Peyer's patch (tissue), 4 donors: ENCODE measurements at regions not wholly inside any gene's neighbourhood (a gene's known extent, or its start where the extent isn't known, plus 50 kb on each side); places are given as distances from the start of the nearest gene placed in this dataset.

Experiments
- DNase-seq, 3 donors: peaks; one replicate each; pipeline ENCODE4 v3.0.0-alpha.2; 2017 to 2019
- H3K27ac ChIP-seq, 4 donors: fragments of 200-600 bp; sonication (generic); one replicate each; pipeline ENCODE4 v1.5.1; 2016 to 2019
- H3K27me3 ChIP-seq, 2 donors: fragments of 200-600 bp; sonication (generic); one replicate each; pipeline ENCODE4 v1.5.1; 2019
- H3K36me3 ChIP-seq, 3 donors: fragments of 200-600 bp; sonication (generic); one replicate each; pipeline ENCODE4 v1.5.1; 2016 to 2019
- H3K4me1 ChIP-seq, 4 donors: fragments of 200-600 bp; sonication (generic); one replicate each; pipeline ENCODE4 v1.5.1; 2016 to 2019
- H3K4me3 ChIP-seq, 4 donors: fragments of 200-600 bp; sonication (generic); 1 replicate in 3 of 4; 2 replicates in 1 of 4; pipeline ENCODE4 v1.5.1; 2016 to 2019; ENCODE audit warnings: mild to moderate bottlenecking in 1 of 4
- H3K9me3 ChIP-seq, 4 donors: fragments of 200-600 bp; sonication (generic); one replicate each; pipeline ENCODE4 v1.5.1; 2016 to 2019; ENCODE audit warnings: mild to moderate bottlenecking in 1 of 4
- CTCF ChIP-seq, 6 experiments: fragments of 450-650 bp in 4 of 6; fragments of 200-600 bp in 2 of 6; sonication (generic) in 1 of 6; IDR thresholded peaks; one replicate each; pipeline ENCODE4 v1.5.1; 2017 to 2019; ENCODE audit warnings: antibody characterized with exemption in 6 of 6, mild to moderate bottlenecking in 3 of 6, moderate library complexity in 1 of 6
- POLR2A ChIP-seq, 2 donors: fragments of 450-650 bp; IDR thresholded peaks; one replicate each; pipeline ENCODE4 v1.5.1; 2017; ENCODE audit warnings: antibody characterized with exemption in 2 of 2, mild to moderate bottlenecking in 2 of 2, moderate library complexity in 2 of 2

- H3K36me3 ChIP-seq = no peaks in the 10 kb centered on the region
- H3K27ac ChIP-seq = no peak overlapping the region
- no peak for DNase-seq
- H3K27me3 ChIP-seq = no peaks in the 10 kb centered on the region
- H3K4me3 ChIP-seq = no peak overlapping the region
- TF ChIP-seq POLR2A (IDR thresholded peaks at IDR 0.05) (no peak), CTCF (IDR thresholded peaks at IDR 0.05) (no peak)
- H3K4me1 ChIP-seq = no peaks in the 10 kb centered on the region
- H3K9me3 ChIP-seq = no peaks in the 10 kb centered on the region
These were observed 98.2 kb upstream of the HHIP start for GRCh38 chr4:144547678-144548298.

DNA sequence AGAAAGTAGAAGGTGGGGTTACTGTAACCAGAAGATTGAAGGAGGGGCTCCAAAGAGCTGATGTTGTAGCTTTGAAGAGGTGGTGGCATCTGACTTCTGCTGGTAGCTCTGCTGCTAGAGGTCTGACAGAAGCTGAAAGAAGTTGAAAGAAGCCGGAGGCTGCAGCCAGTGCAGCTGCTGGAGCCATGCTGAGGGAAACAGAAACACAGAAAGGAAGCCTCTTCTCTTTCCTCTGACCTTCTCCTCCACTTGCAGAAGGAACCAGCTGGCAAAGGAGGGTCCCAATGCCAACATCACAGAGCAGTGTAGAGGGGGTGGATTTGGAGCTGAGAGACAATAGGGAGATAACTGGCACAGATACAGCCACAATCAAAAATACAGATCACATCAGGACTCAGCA lies 89.3 kb upstream of the HHIP start:
- Histone ChIP-seq H3K27ac (no peak overlapping the region), H3K4me3 (no peak overlapping the region), H3K36me3 (no peaks in the 10 kb centered on the region), H3K4me1 (no peaks in the 10 kb centered on the region), H3K9me3 (no peaks in the 10 kb centered on the region), H3K27me3 (no peaks in the 10 kb centered on the region)
- no peak for DNase-seq
- no peak for TF ChIP-seq POLR2A (IDR thresholded peaks at IDR 0.05)
- TF ChIP-seq CTCF (IDR thresholded peaks at IDR 0.05) = no peak

DNA sequence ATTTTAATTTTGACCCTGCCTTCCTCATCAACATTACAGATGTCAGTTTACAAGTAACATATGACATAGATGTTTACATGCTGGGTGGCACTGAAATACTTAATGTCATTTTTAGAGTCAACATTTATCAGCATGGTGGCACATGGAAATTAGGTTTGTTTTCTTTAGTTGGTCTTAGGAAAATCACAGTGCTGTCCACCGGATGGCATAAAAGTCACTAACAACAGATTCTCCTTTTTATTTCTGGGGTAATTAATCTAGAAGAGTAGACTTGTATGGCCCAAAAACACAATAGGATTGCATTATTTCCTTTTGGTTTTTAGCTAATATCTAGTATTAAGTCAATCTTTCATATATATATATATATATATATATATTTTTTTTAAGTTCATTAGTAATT lies 88.6 kb upstream of the HHIP start:
- Histone ChIP-seq H3K36me3 (no peaks in the 10 kb centered on the region), H3K4me3 (no peak overlapping the region), H3K27me3 (no peaks in the 10 kb centered on the region), H3K9me3 (no peaks in the 10 kb centered on the region), H3K27ac (no peak overlapping the region), H3K4me1 (no peaks in the 10 kb centered on the region)
- no peak for TF ChIP-seq CTCF (IDR thresholded peaks at IDR 0.05)
- no peak for TF ChIP-seq POLR2A (IDR thresholded peaks at IDR 0.05)
- DNase-seq = no peak

DNA sequence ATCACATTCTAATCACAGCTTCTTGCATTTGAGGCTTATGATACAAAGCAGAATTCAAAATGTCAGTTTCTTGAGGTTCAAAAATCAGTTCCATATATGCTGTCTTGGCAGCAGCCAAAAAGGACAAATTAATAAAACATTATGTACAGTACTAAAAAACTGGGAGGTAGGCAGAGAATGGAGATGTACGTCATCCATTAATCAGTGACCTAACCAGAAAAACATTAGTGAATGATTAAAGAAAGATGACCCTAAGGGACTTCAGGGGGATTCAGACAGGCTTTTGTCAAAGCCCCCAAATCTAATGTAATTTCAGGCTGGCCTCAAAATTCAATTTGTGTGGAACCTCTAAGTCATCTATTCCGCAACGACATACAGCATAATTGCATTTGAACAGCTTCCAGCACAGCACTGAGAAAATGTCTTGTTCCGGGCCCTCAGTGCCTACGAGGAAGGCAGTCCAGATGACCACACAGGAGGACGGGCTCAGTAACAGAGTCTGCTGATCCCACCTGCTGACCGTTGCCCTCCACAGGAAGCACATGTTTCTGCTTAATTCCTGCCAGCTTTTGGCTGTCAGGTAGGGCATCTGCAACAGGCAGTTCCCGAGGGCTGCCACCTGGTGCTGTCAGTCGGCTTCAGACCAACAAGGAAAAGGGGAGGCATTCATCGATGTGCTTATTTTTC lies 83.8 kb upstream of the HHIP start:
- no peaks in the 10 kb centered on the region for H3K36me3 ChIP-seq
- no peak for TF ChIP-seq POLR2A (IDR thresholded peaks at IDR 0.05)
- TF ChIP-seq CTCF (IDR thresholded peaks at IDR 0.05) = no peak
- no peaks in the 10 kb centered on the region for H3K4me1 ChIP-seq
- H3K27ac ChIP-seq = no peak overlapping the region
- no peak overlapping the region for H3K4me3 ChIP-seq
- H3K27me3 ChIP-seq = no peaks in the 10 kb centered on the region
- no peaks in the 10 kb centered on the region for H3K9me3 ChIP-seq
- DNase-seq = no peak

DNA sequence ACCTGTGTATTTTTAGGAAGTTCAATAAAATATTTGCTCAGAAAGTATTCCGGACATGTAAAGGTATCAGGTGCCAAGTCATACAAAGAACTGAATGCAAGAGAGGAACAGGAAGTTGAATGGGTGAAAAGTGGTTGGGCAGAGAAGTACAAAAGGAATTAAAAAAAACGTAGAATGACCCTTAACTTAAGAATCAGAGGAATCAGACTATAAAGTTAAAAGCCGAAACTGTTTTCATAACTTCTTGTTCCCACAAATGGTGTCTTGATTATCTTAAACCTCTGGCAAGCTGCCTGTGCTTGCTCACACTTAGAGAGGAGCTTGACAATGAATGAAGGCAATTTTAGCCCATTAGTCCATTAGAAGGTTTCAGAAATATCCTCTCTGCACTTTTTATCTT lies 81.6 kb upstream of the HHIP start:
- TF ChIP-seq CTCF (IDR thresholded peaks at IDR 0.05) (no peak), POLR2A (IDR thresholded peaks at IDR 0.05) (no peak)
- DNase-seq = no peak
- Histone ChIP-seq H3K4me1 (no peaks in the 10 kb centered on the region), H3K27me3 (no peaks in the 10 kb centered on the region), H3K36me3 (no peaks in the 10 kb centered on the region), H3K9me3 (no peaks in the 10 kb centered on the region), H3K4me3 (no peak overlapping the region), H3K27ac (no peak overlapping the region)
